Ammon's horn (tissue), 1 donor: ENCODE measurements at regions not wholly inside any gene's neighbourhood (a gene's known extent, or its start where the extent isn't known, plus 50 kb on each side); places are given as distances from the start of the nearest gene placed in this dataset.

Experiments
- DNase-seq: peaks from one replicate; pipeline ENCODE4 v3.0.0-alpha.2; 2016; ENCODE audit warnings: low spot score

GRCh38 chr4:156710365-156711192 lies 261.0 kb downstream of the PDGFC start:
- no peak for DNase-seq

- DNase-seq: no peak
Observed at GRCh38 chr4:156705311-156705710, 266.3 kb downstream of the PDGFC start.

- peak; percentile 36 for DNase-seq
Observed at GRCh38 chr4:156695163-156695562, 276.4 kb downstream of the PDGFC start.

GRCh38 chr4:156694413-156694812 lies 277.2 kb downstream of the PDGFC start:
- no peak for DNase-seq

GRCh38 chr4:156693557-156693956 lies 278.0 kb downstream of the PDGFC start:
- no peak for DNase-seq

- no peak for DNase-seq
Observed at GRCh38 chr4:156692016-156692415, 279.6 kb downstream of the PDGFC start.

- no peak for DNase-seq
Observed at GRCh38 chr4:156690572-156690971, 281.0 kb downstream of the PDGFC start.

- no peak for DNase-seq
Observed at GRCh38 chr4:156686120-156686519, 285.5 kb downstream of the PDGFC start.

- no peak for DNase-seq
Observed at GRCh38 chr4:156685308-156685707, 286.3 kb downstream of the PDGFC start.

- DNase-seq: no peak
Observed at GRCh38 chr4:156677656-156678055, 293.9 kb downstream of the PDGFC start.

GRCh38 chr4:156677131-156677531 lies 294.5 kb downstream of the PDGFC start:
- DNase-seq: no peak

GRCh38 chr4:156676116-156676851 lies 295.3 kb downstream of the PDGFC start:
- no peak for DNase-seq

- no peak for DNase-seq
Observed at GRCh38 chr4:156673483-156673882, 298.1 kb downstream of the PDGFC start.

GRCh38 chr4:156672492-156673305 lies 298.9 kb downstream of the PDGFC start:
- peak; percentile 40 for DNase-seq

- DNase-seq: no peak
Observed at GRCh38 chr4:156665780-156666366, 305.7 kb downstream of the PDGFC start.

GRCh38 chr4:156663663-156664062 lies 307.9 kb downstream of the PDGFC start:
- DNase-seq: no peak

- DNase-seq: no peak
Observed at GRCh38 chr4:156662921-156663320, 308.7 kb downstream of the PDGFC start.

GRCh38 chr4:156661555-156661954 lies 310.0 kb downstream of the PDGFC start:
- no peak for DNase-seq

GRCh38 chr4:156660465-156660864 lies 311.1 kb downstream of the PDGFC start:
- peak; percentile 32 for DNase-seq

- no peak for DNase-seq
Observed at GRCh38 chr4:156659983-156660382, 311.6 kb downstream of the PDGFC start.

GRCh38 chr4:156659570-156659969 lies 312.0 kb downstream of the PDGFC start:
- DNase-seq: no peak

- no peak for DNase-seq
Observed at GRCh38 chr4:156656896-156657295, 314.7 kb downstream of the PDGFC start.
